GM23338 (cell line): ENCODE measurements at regions not wholly inside any gene's neighbourhood (a gene's known extent, or its start where the extent isn't known, plus 50 kb on each side); places are given as distances from the start of the nearest gene placed in this dataset.

ENCODE experiments used
- CREB1 ChIP-seq: fragments of 250-450 bp; sonication (Bioruptor Pico); IDR thresholded peaks from 2 replicates; pipeline ENCODE4 v1.5.0; 2020; ENCODE audit warnings: low read depth, mild to moderate bottlenecking, moderate library complexity
- EZH2 ChIP-seq: fragments of 200-600 bp; sonication (generic); IDR thresholded peaks from one replicate; pipeline ENCODE4 v1.8.0; 2017; ENCODE audit warnings: antibody characterized with exemption, mild to moderate bottlenecking, low read depth; ENCODE audit not compliant: unreplicated experiment
- EZH2phosphoT487 ChIP-seq: fragments of 200-600 bp; sonication (generic); IDR thresholded peaks from one replicate; pipeline ENCODE4 v1.8.1; 2018; ENCODE audit warnings: antibody characterized with exemption; ENCODE audit not compliant: unreplicated experiment
- NANOG ChIP-seq: IDR thresholded peaks from 2 replicates; pipeline ENCODE4 v1.6.1; 2016; ENCODE audit warnings: antibody characterized with exemption, borderline replicate concordance
- POLR2AphosphoS5 ChIP-seq: IDR thresholded peaks from 2 replicates; pipeline ENCODE4 v1.6.1; 2016; ENCODE audit warnings: antibody characterized with exemption, low read depth
- ZNF114 ChIP-seq: fragments of 250-450 bp; sonication (Bioruptor Pico); IDR thresholded peaks from 2 replicates; pipeline ENCODE4 v1.5.0; 2020; ENCODE audit warnings: mild to moderate bottlenecking, moderate library complexity
- TF ChIP-seq, protein P1 (sequence below), 2 experiments: fragments of 200-600 bp in 1 of 2; sonication (generic) in 1 of 2; conservative IDR thresholded peaks; 2 replicates each; pipeline versions ENCODE4 v1.5.1 to v1.6.1; 2016 to 2017; ENCODE audit warnings: antibody characterized with exemption in 2 of 2, low read depth in 2 of 2, mild to moderate bottlenecking in 2 of 2, moderate library complexity in 1 of 2
- TF ChIP-seq, protein P2 (sequence below): IDR thresholded peaks from 2 replicates; pipeline ENCODE4 v1.6.1; 2016; ENCODE audit warnings: antibody characterized with exemption
- TF ChIP-seq, protein P3 (sequence below): IDR thresholded peaks from one replicate; pipeline ENCODE4 v1.6.1; 2018; ENCODE audit warnings: antibody characterized with exemption; ENCODE audit not compliant: unreplicated experiment

DNA sequence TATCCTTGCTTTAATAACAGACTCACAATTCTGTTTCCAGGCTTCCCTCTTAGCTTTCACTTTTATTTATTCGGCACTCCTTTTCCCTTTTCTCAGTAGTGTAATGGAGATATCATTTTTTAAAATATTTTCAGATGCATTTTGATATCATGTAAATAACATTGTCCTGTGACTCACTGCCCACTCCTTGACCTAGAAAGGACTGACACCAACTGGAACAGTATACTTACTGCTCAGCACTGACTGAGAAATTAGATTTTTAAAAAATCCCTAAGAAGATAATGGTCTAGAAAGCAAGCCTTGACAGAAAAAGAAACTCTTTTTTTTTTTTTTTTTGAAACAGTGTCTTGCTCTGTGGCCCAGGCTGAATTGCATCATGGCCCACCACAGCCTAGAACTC, 118.0 kb upstream of the FSCB start:
- TF ChIP-seq, protein P1, sequence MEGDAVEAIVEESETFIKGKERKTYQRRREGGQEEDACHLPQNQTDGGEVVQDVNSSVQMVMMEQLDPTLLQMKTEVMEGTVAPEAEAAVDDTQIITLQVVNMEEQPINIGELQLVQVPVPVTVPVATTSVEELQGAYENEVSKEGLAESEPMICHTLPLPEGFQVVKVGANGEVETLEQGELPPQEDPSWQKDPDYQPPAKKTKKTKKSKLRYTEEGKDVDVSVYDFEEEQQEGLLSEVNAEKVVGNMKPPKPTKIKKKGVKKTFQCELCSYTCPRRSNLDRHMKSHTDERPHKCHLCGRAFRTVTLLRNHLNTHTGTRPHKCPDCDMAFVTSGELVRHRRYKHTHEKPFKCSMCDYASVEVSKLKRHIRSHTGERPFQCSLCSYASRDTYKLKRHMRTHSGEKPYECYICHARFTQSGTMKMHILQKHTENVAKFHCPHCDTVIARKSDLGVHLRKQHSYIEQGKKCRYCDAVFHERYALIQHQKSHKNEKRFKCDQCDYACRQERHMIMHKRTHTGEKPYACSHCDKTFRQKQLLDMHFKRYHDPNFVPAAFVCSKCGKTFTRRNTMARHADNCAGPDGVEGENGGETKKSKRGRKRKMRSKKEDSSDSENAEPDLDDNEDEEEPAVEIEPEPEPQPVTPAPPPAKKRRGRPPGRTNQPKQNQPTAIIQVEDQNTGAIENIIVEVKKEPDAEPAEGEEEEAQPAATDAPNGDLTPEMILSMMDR (conservative IDR thresholded peaks at IDR 0.05; ENCODE audit: low read depth in 2 of 2) = no peak
- TF ChIP-seq POLR2AphosphoS5 (no peak), EZH2 (no peak), NANOG (no peak), CREB1 (CRISPR knock-in tag) (no peak), EZH2phosphoT487 (no peak), ZNF114 (CRISPR knock-in tag) (no peak)
- TF ChIP-seq, protein P2, sequence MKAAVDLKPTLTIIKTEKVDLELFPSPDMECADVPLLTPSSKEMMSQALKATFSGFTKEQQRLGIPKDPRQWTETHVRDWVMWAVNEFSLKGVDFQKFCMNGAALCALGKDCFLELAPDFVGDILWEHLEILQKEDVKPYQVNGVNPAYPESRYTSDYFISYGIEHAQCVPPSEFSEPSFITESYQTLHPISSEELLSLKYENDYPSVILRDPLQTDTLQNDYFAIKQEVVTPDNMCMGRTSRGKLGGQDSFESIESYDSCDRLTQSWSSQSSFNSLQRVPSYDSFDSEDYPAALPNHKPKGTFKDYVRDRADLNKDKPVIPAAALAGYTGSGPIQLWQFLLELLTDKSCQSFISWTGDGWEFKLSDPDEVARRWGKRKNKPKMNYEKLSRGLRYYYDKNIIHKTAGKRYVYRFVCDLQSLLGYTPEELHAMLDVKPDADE = no peak
- TF ChIP-seq, protein P3, sequence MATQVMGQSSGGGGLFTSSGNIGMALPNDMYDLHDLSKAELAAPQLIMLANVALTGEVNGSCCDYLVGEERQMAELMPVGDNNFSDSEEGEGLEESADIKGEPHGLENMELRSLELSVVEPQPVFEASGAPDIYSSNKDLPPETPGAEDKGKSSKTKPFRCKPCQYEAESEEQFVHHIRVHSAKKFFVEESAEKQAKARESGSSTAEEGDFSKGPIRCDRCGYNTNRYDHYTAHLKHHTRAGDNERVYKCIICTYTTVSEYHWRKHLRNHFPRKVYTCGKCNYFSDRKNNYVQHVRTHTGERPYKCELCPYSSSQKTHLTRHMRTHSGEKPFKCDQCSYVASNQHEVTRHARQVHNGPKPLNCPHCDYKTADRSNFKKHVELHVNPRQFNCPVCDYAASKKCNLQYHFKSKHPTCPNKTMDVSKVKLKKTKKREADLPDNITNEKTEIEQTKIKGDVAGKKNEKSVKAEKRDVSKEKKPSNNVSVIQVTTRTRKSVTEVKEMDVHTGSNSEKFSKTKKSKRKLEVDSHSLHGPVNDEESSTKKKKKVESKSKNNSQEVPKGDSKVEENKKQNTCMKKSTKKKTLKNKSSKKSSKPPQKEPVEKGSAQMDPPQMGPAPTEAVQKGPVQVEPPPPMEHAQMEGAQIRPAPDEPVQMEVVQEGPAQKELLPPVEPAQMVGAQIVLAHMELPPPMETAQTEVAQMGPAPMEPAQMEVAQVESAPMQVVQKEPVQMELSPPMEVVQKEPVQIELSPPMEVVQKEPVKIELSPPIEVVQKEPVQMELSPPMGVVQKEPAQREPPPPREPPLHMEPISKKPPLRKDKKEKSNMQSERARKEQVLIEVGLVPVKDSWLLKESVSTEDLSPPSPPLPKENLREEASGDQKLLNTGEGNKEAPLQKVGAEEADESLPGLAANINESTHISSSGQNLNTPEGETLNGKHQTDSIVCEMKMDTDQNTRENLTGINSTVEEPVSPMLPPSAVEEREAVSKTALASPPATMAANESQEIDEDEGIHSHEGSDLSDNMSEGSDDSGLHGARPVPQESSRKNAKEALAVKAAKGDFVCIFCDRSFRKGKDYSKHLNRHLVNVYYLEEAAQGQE = no peak
